ENCODE measurements at regions not wholly inside any gene's neighbourhood (a gene's known extent, or its start where the extent isn't known, plus 50 kb on each side); places are given as distances from the start of the nearest gene placed in this dataset.

DNA sequence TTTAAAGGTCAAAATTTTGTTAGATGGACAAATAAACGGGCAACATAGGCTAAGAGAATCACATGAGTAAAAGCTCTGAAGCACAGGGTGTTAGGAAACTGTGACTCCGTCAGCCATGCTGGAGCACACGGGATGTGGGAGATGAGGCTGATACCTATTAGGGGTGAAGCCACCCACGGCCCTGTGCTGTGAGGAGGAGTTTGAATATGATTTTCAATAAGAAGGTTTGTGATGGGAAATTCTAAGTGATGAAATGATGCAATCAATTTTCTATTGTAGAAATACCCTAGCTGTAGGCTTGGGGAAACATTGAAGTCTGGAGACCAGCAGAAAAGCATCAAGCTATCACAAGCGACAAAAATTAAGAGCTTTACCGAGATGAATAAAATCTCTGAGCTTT is 431.3 kb downstream of the CMPK2 start:
- intact Hi-C loops (cut with DNase I) = no loop called here
- Histone ChIP-seq H3K36me3 (no peaks in the 10 kb centered on the region), H3K27ac (no peak overlapping the region), H3K4me1 (no peaks in the 10 kb centered on the region), H3K27me3 (no peaks in the 10 kb centered on the region), H3K9me3 (no peaks in the 10 kb centered on the region), H3K4me3 (no peak overlapping the region)
- FAIRE-seq (no peak), ATAC-seq (no peak), DNase-seq (no peak)
- 89 to 91% methylated on average over 6 of the region's 6 CpGs for WGBS, 2 donors
- TF ChIP-seq, protein P1, sequence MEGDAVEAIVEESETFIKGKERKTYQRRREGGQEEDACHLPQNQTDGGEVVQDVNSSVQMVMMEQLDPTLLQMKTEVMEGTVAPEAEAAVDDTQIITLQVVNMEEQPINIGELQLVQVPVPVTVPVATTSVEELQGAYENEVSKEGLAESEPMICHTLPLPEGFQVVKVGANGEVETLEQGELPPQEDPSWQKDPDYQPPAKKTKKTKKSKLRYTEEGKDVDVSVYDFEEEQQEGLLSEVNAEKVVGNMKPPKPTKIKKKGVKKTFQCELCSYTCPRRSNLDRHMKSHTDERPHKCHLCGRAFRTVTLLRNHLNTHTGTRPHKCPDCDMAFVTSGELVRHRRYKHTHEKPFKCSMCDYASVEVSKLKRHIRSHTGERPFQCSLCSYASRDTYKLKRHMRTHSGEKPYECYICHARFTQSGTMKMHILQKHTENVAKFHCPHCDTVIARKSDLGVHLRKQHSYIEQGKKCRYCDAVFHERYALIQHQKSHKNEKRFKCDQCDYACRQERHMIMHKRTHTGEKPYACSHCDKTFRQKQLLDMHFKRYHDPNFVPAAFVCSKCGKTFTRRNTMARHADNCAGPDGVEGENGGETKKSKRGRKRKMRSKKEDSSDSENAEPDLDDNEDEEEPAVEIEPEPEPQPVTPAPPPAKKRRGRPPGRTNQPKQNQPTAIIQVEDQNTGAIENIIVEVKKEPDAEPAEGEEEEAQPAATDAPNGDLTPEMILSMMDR (IDR thresholded peaks at IDR 0.05) = no peak

DNA sequence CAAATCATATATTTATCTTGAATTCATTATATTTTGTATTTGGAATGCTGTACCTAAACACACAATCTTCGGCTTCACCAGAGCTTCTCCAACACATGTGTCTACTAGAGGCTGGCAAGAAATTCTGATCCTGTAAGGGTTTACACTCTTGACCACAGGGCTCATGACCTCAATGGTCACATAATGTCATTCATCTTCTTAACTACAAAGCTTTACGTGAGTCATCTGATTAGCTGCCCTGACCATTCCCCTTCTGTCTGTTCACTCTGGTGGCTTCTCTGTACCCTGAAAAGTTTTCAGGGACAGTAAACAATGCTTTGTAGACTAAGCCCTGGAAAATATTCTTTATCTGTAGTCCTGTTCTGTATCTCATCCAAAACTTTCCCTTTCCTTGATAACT is 423.9 kb downstream of the CMPK2 start:
- Histone ChIP-seq H3K4me1 (no peaks in the 10 kb centered on the region), H3K27ac (no peak overlapping the region), H3K9me3 (no peaks in the 10 kb centered on the region), H3K27me3 (no peaks in the 10 kb centered on the region), H3K36me3 (no peaks in the 10 kb centered on the region), H3K4me3 (no peak overlapping the region)
- WGBS, 2 donors = 72 to 83% methylated on average over 2 of the region's 2 CpGs
- intact Hi-C loops (cut with DNase I) = no loop called here
- DNase-seq = no peak
- TF ChIP-seq, protein P1 (IDR thresholded peaks at IDR 0.05) = no peak
- no peak for FAIRE-seq
- ATAC-seq = no peak

DNA sequence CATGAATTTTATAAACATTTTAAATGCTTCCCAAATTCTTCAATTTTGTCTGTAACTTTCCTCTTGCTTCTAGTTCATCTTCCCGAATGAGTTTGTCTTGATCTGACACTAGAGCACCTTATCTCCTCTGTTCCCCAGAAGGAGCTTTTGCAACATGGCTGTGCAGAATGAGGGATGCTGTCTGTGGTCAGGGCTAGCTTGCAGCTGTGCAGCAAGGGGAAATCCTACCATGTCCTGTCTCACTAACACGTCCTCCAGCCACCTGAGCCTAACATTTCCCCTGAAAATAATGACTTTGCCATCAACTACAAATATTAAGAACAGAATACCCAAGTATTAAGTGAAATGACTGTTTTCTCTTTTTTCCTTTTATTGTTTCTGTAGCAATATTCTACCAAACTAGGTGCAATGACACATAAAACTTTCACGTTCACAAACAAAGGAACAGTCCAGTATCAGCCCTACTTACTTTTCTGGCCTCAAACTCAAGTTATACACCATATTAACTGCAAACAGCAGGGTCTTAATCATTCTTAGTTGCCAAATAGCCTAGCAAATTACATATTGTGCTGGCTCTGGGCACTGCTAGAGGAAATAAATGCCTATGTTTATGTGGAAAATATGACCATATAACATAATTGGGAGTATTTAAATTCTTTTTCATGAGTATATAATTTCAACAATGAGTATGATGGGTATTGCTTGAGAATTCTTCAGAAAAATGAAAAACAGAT is 423.3 kb downstream of the CMPK2 start:
- intact Hi-C loops (cut with DNase I) = no loop called here
- TF ChIP-seq, protein P1 (IDR thresholded peaks at IDR 0.05) = no peak
- WGBS, 2 donors = 74 to 78% methylated on average over 3 of the region's 3 CpGs
- H3K4me1 ChIP-seq = no peaks in the 10 kb centered on the region
- H3K4me3 ChIP-seq = no peak overlapping the region
- DNase-seq = no peak
- H3K27me3 ChIP-seq = no peaks in the 10 kb centered on the region
- FAIRE-seq = no peak
- H3K9me3 ChIP-seq = no peaks in the 10 kb centered on the region
- no peak for ATAC-seq
- no peak overlapping the region for H3K27ac ChIP-seq
- H3K36me3 ChIP-seq = no peaks in the 10 kb centered on the region

DNA sequence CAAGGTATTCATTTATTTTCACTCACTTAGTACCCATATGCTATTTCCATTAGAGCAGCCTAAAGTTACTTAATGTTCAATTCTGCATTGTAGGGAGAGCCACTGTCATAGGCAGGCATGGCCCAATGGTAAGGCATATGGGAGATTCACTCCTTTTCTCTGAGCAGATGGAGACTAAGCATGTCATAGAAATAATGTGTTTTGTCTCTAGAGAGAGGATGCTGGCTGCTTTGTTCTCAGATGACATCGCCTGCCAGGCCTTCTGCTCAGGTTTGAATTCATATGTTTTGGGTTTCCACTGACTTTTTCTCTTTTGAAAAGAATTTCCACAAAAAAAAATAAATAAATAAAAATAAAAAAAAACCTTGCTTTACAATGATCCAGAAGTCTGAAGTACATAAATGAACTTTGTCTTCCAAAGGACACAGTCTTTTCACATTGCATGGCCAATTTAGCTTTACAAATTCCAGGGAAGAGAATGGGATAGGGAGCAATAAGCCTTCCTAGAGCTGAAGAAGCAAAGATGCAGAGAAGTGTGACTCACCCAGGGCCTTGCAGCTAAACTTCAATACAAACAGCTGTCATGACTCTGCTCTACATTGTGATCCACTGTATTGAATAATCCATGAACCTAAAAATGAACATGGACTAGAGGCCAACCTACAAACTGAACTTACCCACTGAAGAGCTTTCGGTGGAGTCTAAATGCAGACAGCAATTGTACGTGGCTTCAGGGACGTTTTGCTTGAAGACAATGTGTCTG is 422.5 kb downstream of the CMPK2 start:
- H3K36me3 ChIP-seq = no peaks in the 10 kb centered on the region
- FAIRE-seq = no peak
- H3K27ac ChIP-seq = no peak overlapping the region
- intact Hi-C loops (cut with DNase I) = no loop called here
- no peak for DNase-seq
- TF ChIP-seq, protein P1 (IDR thresholded peaks at IDR 0.05) = no peak
- ATAC-seq = no peak
- no peaks in the 10 kb centered on the region for H3K27me3 ChIP-seq
- WGBS, 2 donors = 83 to 90% methylated on average over 4 of the region's 4 CpGs
- no peaks in the 10 kb centered on the region for H3K9me3 ChIP-seq
- H3K4me3 ChIP-seq = no peak overlapping the region
- no peaks in the 10 kb centered on the region for H3K4me1 ChIP-seq

DNA sequence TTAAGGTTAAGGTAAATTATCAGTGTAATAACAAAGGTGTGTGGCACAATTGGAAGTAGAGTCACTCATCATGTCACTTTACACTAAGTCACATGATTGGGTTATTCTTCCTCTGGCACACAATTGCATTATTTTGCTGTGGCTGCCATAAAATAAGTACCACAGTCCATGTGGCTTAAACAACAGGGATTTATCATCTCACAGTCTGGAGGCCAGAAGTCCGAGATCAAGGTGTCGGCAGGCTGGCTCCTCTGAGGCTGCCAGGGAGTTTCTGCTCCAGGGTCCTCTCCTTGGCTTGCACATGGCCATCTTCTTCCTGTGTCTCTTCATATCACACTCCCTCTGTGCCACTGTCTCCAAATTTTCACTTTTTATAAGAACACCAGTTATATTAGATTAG is 421.2 kb downstream of the CMPK2 start:
- TF ChIP-seq, protein P1 (IDR thresholded peaks at IDR 0.05) = no peak
- intact Hi-C loops (cut with DNase I) = no loop called here
- no peaks in the 10 kb centered on the region for H3K36me3 ChIP-seq
- no peaks in the 10 kb centered on the region for H3K27me3 ChIP-seq
- no peak for FAIRE-seq
- no peak for ATAC-seq
- H3K9me3 ChIP-seq = no peaks in the 10 kb centered on the region
- H3K4me3 ChIP-seq = no peak overlapping the region
- H3K27ac ChIP-seq = no peak overlapping the region
- no peaks in the 10 kb centered on the region for H3K4me1 ChIP-seq
- no peak for DNase-seq
- WGBS, 2 donors = 86% methylated on average over 2 of the region's 2 CpGs

Measured in pancreas (tissue), 10 donors.